Breast epithelium (tissue), 4 donors: ENCODE measurements at regions not wholly inside any gene's neighbourhood (a gene's known extent, or its start where the extent isn't known, plus 50 kb on each side); places are given as distances from the start of the nearest gene placed in this dataset.

ENCODE experiments used
- DNase-seq, 2 donors: peaks; one replicate each; pipeline ENCODE4 v3.0.0-alpha.2; 2019; ENCODE audit warnings: low spot score in 2 of 2
- H3K27ac ChIP-seq, 2 donors: fragments of 200-600 bp; sonication (generic) in 1 of 2; one replicate each; pipeline ENCODE4 v1.5.1; 2016 to 2019; ENCODE audit warnings: mild to moderate bottlenecking in 1 of 2
- H3K27me3 ChIP-seq, 2 donors: fragments of 200-600 bp; sonication (generic) in 1 of 2; one replicate each; pipeline versions ENCODE4 v1.5.1 to v1.6.0; 2017 to 2019; ENCODE audit warnings: control low read depth in 1 of 2, mild to moderate bottlenecking in 1 of 2
- H3K36me3 ChIP-seq: fragments of 200-600 bp; one replicate; pipeline ENCODE4 v1.5.1; 2019
- H3K4me1 ChIP-seq, 2 donors: fragments of 200-600 bp; sonication (generic); one replicate each; pipeline ENCODE4 v1.5.1; 2016 to 2019; ENCODE audit warnings: control low read depth in 1 of 2
- H3K4me3 ChIP-seq, 3 donors: fragments of 200-600 bp; sonication (generic); 1 replicate in 2 of 3; 2 replicates in 1 of 3; pipeline ENCODE4 v1.5.1; 2016 to 2019; ENCODE audit warnings: mild to moderate bottlenecking in 3 of 3, moderate library complexity in 2 of 3
- H3K9me3 ChIP-seq, 2 donors: fragments of 200-600 bp; sonication (generic) in 1 of 2; one replicate each; pipeline ENCODE4 v1.5.1; 2016 to 2019; ENCODE audit warnings: control low read depth in 1 of 2
- POLR2A ChIP-seq: fragments of 450-650 bp; IDR thresholded peaks from one replicate; pipeline ENCODE4 v1.6.1; 2016; ENCODE audit warnings: antibody characterized with exemption, mild to moderate bottlenecking, moderate library complexity
- POLR2AphosphoS5 ChIP-seq, 3 donors: sonication (generic); formaldehyde crosslinking; IDR thresholded peaks; one replicate each; pipeline ENCODE4 v1.6.1; 2017; ENCODE audit warnings: antibody characterized with exemption in 3 of 3
- intact Hi-C: fragments of 100-400 bp; cut with DNase I; formaldehyde crosslinking; loops from one replicate; pipeline ENCODE4 v1.15.1; 2023; ENCODE audit warnings: low total_unique reads
- TF ChIP-seq, protein P1 (sequence below), 3 donors: fragments of 450-650 bp; IDR thresholded peaks; one replicate each; pipeline ENCODE4 v1.5.1; 2016 to 2017; ENCODE audit warnings: antibody characterized with exemption in 3 of 3, mild to moderate bottlenecking in 3 of 3, moderate library complexity in 3 of 3

DNA sequence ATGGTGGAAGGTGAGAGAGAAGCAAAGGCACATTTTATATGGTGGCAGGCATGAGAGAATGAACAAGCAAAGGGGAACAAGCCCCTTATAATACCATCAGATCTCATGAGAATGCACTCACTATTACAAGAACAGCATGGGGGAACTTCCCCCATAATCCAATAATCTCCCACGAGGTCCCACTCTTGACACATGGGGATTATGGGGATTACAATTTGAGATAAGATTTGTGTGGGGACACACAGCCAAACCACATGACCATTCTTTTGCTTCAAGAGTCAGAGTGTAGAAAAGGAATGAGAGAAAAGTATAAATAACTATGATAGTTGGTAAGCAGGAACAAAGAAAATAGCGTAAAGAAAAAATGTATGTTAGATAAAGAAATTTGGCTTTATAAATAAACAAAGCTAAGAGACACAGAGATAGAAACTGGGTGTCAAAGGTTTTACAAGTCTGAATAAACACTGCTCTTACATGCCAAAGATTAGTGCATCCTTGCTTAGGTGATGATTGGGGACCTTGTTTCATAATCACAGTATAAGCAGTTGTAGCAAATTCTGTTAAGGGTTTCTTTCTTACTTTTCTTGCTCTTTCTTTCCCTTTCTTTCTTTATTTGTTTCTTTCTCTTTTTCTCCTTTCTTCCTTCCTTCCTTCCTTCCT, 91.9 kb upstream of the PAPPA start:
- no peak for DNase-seq
- Histone ChIP-seq H3K4me3 (no peak overlapping the region), H3K36me3 (no peaks in the 10 kb centered on the region), H3K9me3 (no peaks in the 10 kb centered on the region), H3K27me3 (no peaks in the 10 kb centered on the region), H3K4me1 (no peaks in the 10 kb centered on the region), H3K27ac (no peak overlapping the region)
- TF ChIP-seq, protein P1, sequence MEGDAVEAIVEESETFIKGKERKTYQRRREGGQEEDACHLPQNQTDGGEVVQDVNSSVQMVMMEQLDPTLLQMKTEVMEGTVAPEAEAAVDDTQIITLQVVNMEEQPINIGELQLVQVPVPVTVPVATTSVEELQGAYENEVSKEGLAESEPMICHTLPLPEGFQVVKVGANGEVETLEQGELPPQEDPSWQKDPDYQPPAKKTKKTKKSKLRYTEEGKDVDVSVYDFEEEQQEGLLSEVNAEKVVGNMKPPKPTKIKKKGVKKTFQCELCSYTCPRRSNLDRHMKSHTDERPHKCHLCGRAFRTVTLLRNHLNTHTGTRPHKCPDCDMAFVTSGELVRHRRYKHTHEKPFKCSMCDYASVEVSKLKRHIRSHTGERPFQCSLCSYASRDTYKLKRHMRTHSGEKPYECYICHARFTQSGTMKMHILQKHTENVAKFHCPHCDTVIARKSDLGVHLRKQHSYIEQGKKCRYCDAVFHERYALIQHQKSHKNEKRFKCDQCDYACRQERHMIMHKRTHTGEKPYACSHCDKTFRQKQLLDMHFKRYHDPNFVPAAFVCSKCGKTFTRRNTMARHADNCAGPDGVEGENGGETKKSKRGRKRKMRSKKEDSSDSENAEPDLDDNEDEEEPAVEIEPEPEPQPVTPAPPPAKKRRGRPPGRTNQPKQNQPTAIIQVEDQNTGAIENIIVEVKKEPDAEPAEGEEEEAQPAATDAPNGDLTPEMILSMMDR (IDR thresholded peaks at IDR 0.05) = no peak
- TF ChIP-seq POLR2AphosphoS5 (IDR thresholded peaks at IDR 0.05) (no peak), POLR2A (no peak)
- intact Hi-C loops = no loop called here

DNA sequence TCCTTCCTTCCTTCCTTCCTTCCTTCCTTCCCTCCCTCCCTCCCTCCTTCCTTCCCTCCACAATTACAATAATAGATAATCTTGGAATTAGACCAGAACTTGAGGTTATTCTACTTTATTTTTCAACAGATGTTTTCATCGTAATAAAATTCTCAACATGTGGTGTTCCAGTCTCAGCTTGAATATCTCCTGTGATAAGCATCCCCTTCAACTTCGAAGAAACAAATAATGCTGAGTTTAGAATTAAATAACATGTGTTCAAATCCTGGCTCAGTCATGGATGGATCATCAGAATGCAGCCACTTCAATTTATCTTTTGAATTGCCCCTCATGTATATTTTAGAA, 91.4 kb upstream of the PAPPA start:
- Histone ChIP-seq H3K27ac (no peak overlapping the region), H3K9me3 (no peaks in the 10 kb centered on the region), H3K36me3 (no peaks in the 10 kb centered on the region), H3K4me1 (no peaks in the 10 kb centered on the region), H3K4me3 (no peak overlapping the region), H3K27me3 (no peaks in the 10 kb centered on the region)
- intact Hi-C loops = no loop called here
- no peak for TF ChIP-seq POLR2A
- no peak for TF ChIP-seq POLR2AphosphoS5 (IDR thresholded peaks at IDR 0.05)
- TF ChIP-seq, protein P1 (IDR thresholded peaks at IDR 0.05) = no peak
- no peak for DNase-seq

DNA sequence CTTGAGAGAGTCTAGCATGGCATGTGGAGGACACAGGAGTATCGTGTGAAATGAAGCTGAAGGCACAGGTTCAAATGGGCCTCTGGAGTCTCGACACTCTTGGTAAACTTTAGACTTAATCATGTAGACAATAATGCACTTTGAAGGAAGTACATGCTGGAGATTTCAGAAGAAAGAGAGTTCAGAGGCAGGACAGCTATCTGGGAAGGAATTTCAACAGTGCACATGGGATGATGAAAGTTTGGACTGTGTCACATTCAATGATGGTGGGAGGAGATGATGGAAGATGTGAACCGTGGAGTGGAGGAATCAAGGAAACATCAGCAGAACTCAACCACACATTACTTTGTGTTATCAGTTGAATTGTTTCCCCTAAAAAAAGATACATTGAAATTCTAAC, 88.6 kb upstream of the PAPPA start:
- Histone ChIP-seq H3K27me3 (no peaks in the 10 kb centered on the region), H3K9me3 (no peaks in the 10 kb centered on the region), H3K27ac (no peak overlapping the region), H3K4me3 (no peak overlapping the region), H3K4me1 (no peaks in the 10 kb centered on the region), H3K36me3 (no peaks in the 10 kb centered on the region)
- no peak for DNase-seq
- TF ChIP-seq, protein P1 (IDR thresholded peaks at IDR 0.05) = no peak
- TF ChIP-seq POLR2AphosphoS5 (IDR thresholded peaks at IDR 0.05) (no peak), POLR2A (no peak)
- intact Hi-C loops = no loop called here

DNA sequence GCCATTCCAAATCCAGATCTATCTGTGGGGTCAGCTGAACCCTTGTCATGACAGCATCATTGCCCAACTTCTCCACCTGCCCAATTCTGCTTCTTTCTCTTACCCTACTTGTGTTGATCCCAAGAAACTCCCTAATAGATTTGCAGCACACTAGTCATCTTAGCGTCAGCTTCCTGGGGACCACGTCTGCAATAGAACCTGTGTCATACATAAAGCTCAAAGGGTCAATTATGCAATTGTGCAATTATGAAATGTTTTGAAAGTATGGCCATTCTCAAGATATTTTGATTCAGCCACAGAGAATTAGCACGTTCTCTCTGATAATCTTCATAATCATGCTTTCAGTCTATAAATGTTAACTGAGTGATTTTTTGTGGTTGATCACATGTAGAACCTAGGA, 87.4 kb upstream of the PAPPA start:
- TF ChIP-seq, protein P1 (IDR thresholded peaks at IDR 0.05) = no peak
- no peak for TF ChIP-seq POLR2AphosphoS5 (IDR thresholded peaks at IDR 0.05)
- TF ChIP-seq POLR2A = no peak
- Histone ChIP-seq H3K4me1 (no peaks in the 10 kb centered on the region), H3K4me3 (no peak overlapping the region), H3K27ac (no peak overlapping the region), H3K9me3 (no peaks in the 10 kb centered on the region), H3K36me3 (no peaks in the 10 kb centered on the region), H3K27me3 (no peaks in the 10 kb centered on the region)
- no peak for DNase-seq
- intact Hi-C loops = no loop called here

DNA sequence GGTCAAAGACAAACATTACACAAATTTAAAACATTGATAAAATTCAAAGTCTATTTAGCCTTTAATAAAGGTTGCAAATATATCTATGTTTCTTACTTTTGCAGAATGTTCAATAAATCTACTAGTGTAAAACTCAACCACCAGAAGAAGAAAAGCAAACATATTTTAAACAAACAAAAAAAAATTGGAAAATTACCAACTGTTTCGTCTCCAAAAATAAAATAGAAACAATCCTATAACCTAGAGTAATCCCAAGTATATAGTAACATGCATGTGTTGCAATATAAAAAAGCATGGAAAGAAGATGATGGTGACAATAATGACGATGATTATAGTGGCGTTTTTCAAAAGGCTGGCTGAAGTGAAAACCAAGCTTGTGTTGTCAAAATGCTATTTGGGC, 86.0 kb upstream of the PAPPA start:
- H3K4me1 ChIP-seq = no peaks in the 10 kb centered on the region
- no peaks in the 10 kb centered on the region for H3K36me3 ChIP-seq
- DNase-seq = no peak
- no peaks in the 10 kb centered on the region for H3K27me3 ChIP-seq
- H3K4me3 ChIP-seq = no peak overlapping the region
- intact Hi-C loops = no loop called here
- no peak overlapping the region for H3K27ac ChIP-seq
- TF ChIP-seq, protein P1 (IDR thresholded peaks at IDR 0.05) = no peak
- TF ChIP-seq POLR2A (no peak), POLR2AphosphoS5 (IDR thresholded peaks at IDR 0.05) (no peak)
- no peaks in the 10 kb centered on the region for H3K9me3 ChIP-seq
